ENCODE measurements at regions not wholly inside any gene's neighbourhood (a gene's known extent, or its start where the extent isn't known, plus 50 kb on each side); places are given as distances from the start of the nearest gene placed in this dataset.

DNA sequence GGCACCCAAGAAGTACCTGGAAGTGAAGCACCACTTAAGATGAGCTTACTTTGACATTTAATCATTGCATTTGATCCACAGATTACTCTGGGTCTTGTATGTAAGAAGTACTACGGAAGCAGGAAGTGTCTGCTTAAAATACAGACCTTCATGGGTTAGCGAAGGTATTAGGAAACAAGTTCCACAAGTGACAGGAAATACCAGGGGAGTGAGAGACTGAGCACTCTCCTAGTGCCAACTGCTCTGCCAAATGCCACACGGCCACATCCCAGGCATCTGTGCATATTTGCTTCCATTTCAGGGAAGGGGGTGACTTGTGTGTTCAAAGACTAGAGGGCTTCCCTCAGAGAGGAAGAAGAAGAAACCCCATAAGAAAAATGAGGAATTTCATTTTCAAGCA is 57.2 kb upstream of the ANK3 start:
- TF ChIP-seq POLR2AphosphoS5 (IDR thresholded peaks at IDR 0.05), result no peak
- no peak for TF ChIP-seq POLR2A (IDR thresholded peaks at IDR 0.05)
- TF ChIP-seq, protein P1, sequence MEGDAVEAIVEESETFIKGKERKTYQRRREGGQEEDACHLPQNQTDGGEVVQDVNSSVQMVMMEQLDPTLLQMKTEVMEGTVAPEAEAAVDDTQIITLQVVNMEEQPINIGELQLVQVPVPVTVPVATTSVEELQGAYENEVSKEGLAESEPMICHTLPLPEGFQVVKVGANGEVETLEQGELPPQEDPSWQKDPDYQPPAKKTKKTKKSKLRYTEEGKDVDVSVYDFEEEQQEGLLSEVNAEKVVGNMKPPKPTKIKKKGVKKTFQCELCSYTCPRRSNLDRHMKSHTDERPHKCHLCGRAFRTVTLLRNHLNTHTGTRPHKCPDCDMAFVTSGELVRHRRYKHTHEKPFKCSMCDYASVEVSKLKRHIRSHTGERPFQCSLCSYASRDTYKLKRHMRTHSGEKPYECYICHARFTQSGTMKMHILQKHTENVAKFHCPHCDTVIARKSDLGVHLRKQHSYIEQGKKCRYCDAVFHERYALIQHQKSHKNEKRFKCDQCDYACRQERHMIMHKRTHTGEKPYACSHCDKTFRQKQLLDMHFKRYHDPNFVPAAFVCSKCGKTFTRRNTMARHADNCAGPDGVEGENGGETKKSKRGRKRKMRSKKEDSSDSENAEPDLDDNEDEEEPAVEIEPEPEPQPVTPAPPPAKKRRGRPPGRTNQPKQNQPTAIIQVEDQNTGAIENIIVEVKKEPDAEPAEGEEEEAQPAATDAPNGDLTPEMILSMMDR (IDR thresholded peaks at IDR 0.05 in 8 of 11, conservative IDR thresholded peaks at IDR 0.05 in 3 of 11), result no peak

Data from spleen (tissue), 7 donors.